OCI-LY3 (cell line): ENCODE measurements at regions not wholly inside any gene's neighbourhood (a gene's known extent, or its start where the extent isn't known, plus 50 kb on each side); places are given as distances from the start of the nearest gene placed in this dataset.

Source experiments
- EZH2phosphoT487 ChIP-seq: fragments of 200-600 bp; shearing (Covaris generic); IDR thresholded peaks from 2 replicates; pipeline ENCODE4 v1.6.1; 2018; ENCODE audit warnings: antibody characterized with exemption, mixed run types, low read depth
- TF ChIP-seq, protein P1 (sequence below): fragments of 200-600, 300-600 bp; sonication (generic); IDR thresholded peaks from 2 replicates; pipeline ENCODE4 v1.5.1; 2014; ENCODE audit warnings: antibody characterized with exemption, low read length, low read depth

DNA sequence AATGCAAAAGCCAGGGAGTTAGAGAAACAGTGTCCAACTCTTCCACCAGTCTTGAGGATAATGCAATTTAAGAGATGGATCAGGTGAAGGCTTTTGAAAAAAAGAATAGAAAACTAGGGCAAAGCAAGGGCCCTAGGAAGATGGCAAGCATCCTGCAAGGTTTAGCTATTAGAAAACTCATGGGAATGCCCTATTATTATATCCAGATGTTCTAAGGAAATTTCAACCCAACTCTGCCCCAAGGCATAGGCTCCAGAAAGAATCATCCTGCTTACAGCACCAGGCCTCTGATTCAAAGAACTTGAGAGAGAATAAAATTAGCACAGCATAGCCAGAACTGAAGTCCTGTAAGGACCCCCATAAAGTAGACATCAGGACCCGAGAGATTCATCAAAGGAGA lies 68.1 kb downstream of the EN1 start:
- TF ChIP-seq, protein P1, sequence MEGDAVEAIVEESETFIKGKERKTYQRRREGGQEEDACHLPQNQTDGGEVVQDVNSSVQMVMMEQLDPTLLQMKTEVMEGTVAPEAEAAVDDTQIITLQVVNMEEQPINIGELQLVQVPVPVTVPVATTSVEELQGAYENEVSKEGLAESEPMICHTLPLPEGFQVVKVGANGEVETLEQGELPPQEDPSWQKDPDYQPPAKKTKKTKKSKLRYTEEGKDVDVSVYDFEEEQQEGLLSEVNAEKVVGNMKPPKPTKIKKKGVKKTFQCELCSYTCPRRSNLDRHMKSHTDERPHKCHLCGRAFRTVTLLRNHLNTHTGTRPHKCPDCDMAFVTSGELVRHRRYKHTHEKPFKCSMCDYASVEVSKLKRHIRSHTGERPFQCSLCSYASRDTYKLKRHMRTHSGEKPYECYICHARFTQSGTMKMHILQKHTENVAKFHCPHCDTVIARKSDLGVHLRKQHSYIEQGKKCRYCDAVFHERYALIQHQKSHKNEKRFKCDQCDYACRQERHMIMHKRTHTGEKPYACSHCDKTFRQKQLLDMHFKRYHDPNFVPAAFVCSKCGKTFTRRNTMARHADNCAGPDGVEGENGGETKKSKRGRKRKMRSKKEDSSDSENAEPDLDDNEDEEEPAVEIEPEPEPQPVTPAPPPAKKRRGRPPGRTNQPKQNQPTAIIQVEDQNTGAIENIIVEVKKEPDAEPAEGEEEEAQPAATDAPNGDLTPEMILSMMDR, result no peak
- no peak for TF ChIP-seq EZH2phosphoT487
